Neural cell (in vitro differentiated cells): ENCODE measurements at regions not wholly inside any gene's neighbourhood (a gene's known extent, or its start where the extent isn't known, plus 50 kb on each side); places are given as distances from the start of the nearest gene placed in this dataset.

Source experiments
- H2AFZ ChIP-seq: fragments of 200-600, 300-800 bp; sonication (generic), shearing (Covaris generic); 2 replicates; pipeline ENCODE4 v1.6.0; 2014; ENCODE audit warnings: low read depth, mild to moderate bottlenecking, antibody characterized with exemption, low read length, moderate library complexity
- H3F3A ChIP-seq: fragments of 200-600 bp; shearing (Covaris generic); 2 replicates; pipeline ENCODE4 v1.6.1; 2016; ENCODE audit warnings: mild to moderate bottlenecking, moderate library complexity, mixed read lengths, antibody characterized with exemption, low read length; ENCODE audit not compliant: insufficient read depth, poor library complexity, severe bottlenecking
- H3K27ac ChIP-seq: fragments of 200-600, 300-800 bp; sonication (generic), shearing (Covaris generic); 2 replicates; pipeline ENCODE4 v1.5.1; 2014; ENCODE audit warnings: mild to moderate bottlenecking, low read length, moderate library complexity
- H3K27me3 ChIP-seq: fragments of 300-800, 200-600 bp; sonication (generic), shearing (Covaris generic); 2 replicates; pipeline ENCODE4 v1.6.0; 2014; ENCODE audit warnings: mild to moderate bottlenecking, low read depth, low read length, moderate library complexity; ENCODE audit not compliant: insufficient read depth
- H3K36me3 ChIP-seq: fragments of 300-800, 200-600 bp; sonication (generic), shearing (Covaris generic); 2 replicates; pipeline ENCODE4 v1.5.1; 2014; ENCODE audit warnings: mild to moderate bottlenecking, antibody characterized with exemption, low read length, moderate library complexity; ENCODE audit not compliant: insufficient read depth
- H3K4me2 ChIP-seq: fragments of 300-800, 200-600 bp; sonication (generic), shearing (Covaris generic); 2 replicates; pipeline ENCODE4 v1.6.0; 2014; ENCODE audit warnings: mild to moderate bottlenecking, low read length
- H3K4me3 ChIP-seq: fragments of 300-800, 200-600 bp; sonication (generic), shearing (Covaris generic); 2 replicates; pipeline ENCODE4 v1.5.1; 2014; ENCODE audit warnings: mild to moderate bottlenecking, low read length, moderate library complexity
- H3K79me2 ChIP-seq: fragments of 200-600 bp; shearing (Covaris generic); replicated peaks from 2 replicates; pipeline ENCODE4 v1.6.0; 2014; ENCODE audit warnings: mild to moderate bottlenecking, low read length, moderate library complexity; ENCODE audit not compliant: insufficient read depth
- H3K9ac ChIP-seq: fragments of 300-800, 200-600 bp; sonication (generic), shearing (Covaris generic); 2 replicates; pipeline ENCODE4 v1.6.1; 2016; ENCODE audit warnings: mild to moderate bottlenecking, low read length, mixed read lengths
- H3K9me2 ChIP-seq: fragments of 200-600 bp; shearing (Covaris generic); 2 replicates; pipeline ENCODE4 v1.6.1; 2016; ENCODE audit warnings: mild to moderate bottlenecking, low read length, mixed read lengths; ENCODE audit not compliant: insufficient read depth
- H3K9me3 ChIP-seq: fragments of 200-600, 300-800 bp; sonication (generic), shearing (Covaris generic); 2 replicates; pipeline ENCODE4 v1.6.1; 2016; ENCODE audit warnings: mild to moderate bottlenecking, mixed run types, low read length, moderate library complexity, mixed read lengths
- H4K20me1 ChIP-seq: fragments of 200-600 bp; shearing (Covaris generic); 2 replicates; pipeline ENCODE4 v1.6.1; 2016; ENCODE audit warnings: mild to moderate bottlenecking, mixed run types; ENCODE audit not compliant: insufficient read depth
- EP300 ChIP-seq: fragments of 450-650 bp; conservative IDR thresholded peaks from 2 replicates; pipeline ENCODE4 v1.6.1; 2014; ENCODE audit warnings: antibody characterized with exemption, mild to moderate bottlenecking, moderate library complexity; ENCODE audit not compliant: poor library complexity, severe bottlenecking
- EZH2 ChIP-seq: fragments of 200-600, 300-800 bp; shearing (Covaris generic), sonication (generic); IDR thresholded peaks from 2 replicates; pipeline ENCODE4 v1.6.1; 2014; ENCODE audit warnings: antibody characterized with exemption, low read length, borderline replicate concordance, mild to moderate bottlenecking; ENCODE audit not compliant: insufficient read depth, poor library complexity, severe bottlenecking
- MXI1 ChIP-seq: fragments of 450-650 bp; conservative IDR thresholded peaks from 2 replicates; pipeline ENCODE4 v1.6.1; 2014; ENCODE audit warnings: antibody characterized with exemption, mild to moderate bottlenecking; ENCODE audit not compliant: poor library complexity, severe bottlenecking
- POLR2AphosphoS5 ChIP-seq: IDR thresholded peaks from 2 replicates; pipeline ENCODE4 v1.6.1; 2012
- RAD21 ChIP-seq: fragments of 450-650 bp; conservative IDR thresholded peaks from 2 replicates; pipeline ENCODE4 v1.6.1; 2014; ENCODE audit warnings: antibody characterized with exemption, mild to moderate bottlenecking, moderate library complexity
- REST ChIP-seq: IDR thresholded peaks from 2 replicates; pipeline ENCODE4 v1.6.1; 2012; ENCODE audit warnings: borderline replicate concordance
- SMC3 ChIP-seq: fragments of 450-650 bp; conservative IDR thresholded peaks from 2 replicates; pipeline ENCODE4 v1.6.1; 2014; ENCODE audit warnings: antibody characterized with exemption, mild to moderate bottlenecking, moderate library complexity; ENCODE audit not compliant: poor library complexity
- TAF1 ChIP-seq: IDR thresholded peaks from 2 replicates; pipeline ENCODE4 v1.6.1; 2012; ENCODE audit warnings: low read depth
- TF ChIP-seq, protein P1 (sequence below): fragments of 450-650 bp; IDR thresholded peaks from 2 replicates; pipeline ENCODE4 v1.5.1; 2014; ENCODE audit warnings: antibody characterized with exemption, mild to moderate bottlenecking, moderate library complexity; ENCODE audit not compliant: poor library complexity, severe bottlenecking

- Histone ChIP-seq H3K9ac (no peak overlapping the region), H3K9me2 (no peaks in the 10 kb centered on the region), H3K36me3 (no peaks in the 10 kb centered on the region), H3K4me2 (no peak overlapping the region), H3K4me3 (no peak overlapping the region), H3K9me3 (no peaks in the 10 kb centered on the region), H3K27me3 (no peaks in the 10 kb centered on the region), H3K79me2 (no peaks in the 10 kb centered on the region), H4K20me1 (no peaks in the 10 kb centered on the region), H3K27ac (no peak overlapping the region), H2AFZ (no peak overlapping the region), H3F3A (no peaks in the 10 kb centered on the region)
- TF ChIP-seq, protein P1, sequence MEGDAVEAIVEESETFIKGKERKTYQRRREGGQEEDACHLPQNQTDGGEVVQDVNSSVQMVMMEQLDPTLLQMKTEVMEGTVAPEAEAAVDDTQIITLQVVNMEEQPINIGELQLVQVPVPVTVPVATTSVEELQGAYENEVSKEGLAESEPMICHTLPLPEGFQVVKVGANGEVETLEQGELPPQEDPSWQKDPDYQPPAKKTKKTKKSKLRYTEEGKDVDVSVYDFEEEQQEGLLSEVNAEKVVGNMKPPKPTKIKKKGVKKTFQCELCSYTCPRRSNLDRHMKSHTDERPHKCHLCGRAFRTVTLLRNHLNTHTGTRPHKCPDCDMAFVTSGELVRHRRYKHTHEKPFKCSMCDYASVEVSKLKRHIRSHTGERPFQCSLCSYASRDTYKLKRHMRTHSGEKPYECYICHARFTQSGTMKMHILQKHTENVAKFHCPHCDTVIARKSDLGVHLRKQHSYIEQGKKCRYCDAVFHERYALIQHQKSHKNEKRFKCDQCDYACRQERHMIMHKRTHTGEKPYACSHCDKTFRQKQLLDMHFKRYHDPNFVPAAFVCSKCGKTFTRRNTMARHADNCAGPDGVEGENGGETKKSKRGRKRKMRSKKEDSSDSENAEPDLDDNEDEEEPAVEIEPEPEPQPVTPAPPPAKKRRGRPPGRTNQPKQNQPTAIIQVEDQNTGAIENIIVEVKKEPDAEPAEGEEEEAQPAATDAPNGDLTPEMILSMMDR = peak; percentile 84
- TF ChIP-seq SMC3 (peak; percentile 94), POLR2AphosphoS5 (no peak), EZH2 (no peak), REST (no peak), EP300 (no peak), RAD21 (peak; percentile 81), MXI1 (no peak), TAF1 (no peak)
Observed at GRCh38 chr7:86939197-86939814, 120.1 kb downstream of the ELAPOR2 start.

DNA sequence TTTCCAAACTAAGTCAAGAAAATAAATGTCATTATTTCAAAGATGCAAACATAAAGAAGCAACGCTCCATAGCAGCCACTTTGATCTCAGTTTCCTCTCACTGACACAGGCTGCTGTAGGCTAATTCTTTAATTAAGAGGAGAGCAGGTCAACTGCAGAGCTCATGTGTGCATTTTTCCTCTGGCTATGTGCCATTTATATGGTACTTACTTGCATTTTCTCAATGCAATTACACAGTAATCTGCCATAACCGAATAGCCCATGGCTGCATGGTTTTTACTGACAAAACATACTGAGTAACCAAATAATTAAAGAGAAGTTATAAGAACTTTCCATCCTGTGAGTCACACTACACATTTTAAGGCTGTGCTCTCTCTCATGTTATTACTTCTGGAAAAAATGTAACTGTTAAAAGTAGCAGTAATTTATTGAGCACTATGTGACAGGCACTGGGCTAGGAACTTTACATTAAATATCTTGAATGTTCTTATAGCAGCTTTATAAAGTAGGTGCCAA, 122.0 kb downstream of the ELAPOR2 start:
- Histone ChIP-seq H3K36me3 (no peaks in the 10 kb centered on the region), H3F3A (no peaks in the 10 kb centered on the region), H3K27me3 (no peaks in the 10 kb centered on the region), H3K9ac (no peak overlapping the region), H3K79me2 (no peaks in the 10 kb centered on the region), H3K4me2 (no peak overlapping the region), H2AFZ (no peak overlapping the region), H4K20me1 (no peaks in the 10 kb centered on the region), H3K9me2 (no peaks in the 10 kb centered on the region), H3K27ac (no peak overlapping the region), H3K9me3 (no peaks in the 10 kb centered on the region), H3K4me3 (no peak overlapping the region)
- TF ChIP-seq MXI1 (no peak), REST (no peak), POLR2AphosphoS5 (no peak), TAF1 (no peak), RAD21 (no peak), SMC3 (no peak), EP300 (no peak), EZH2 (no peak)
- TF ChIP-seq, protein P1 = no peak
